Tibial nerve (tissue), 4 donors: ENCODE measurements at regions not wholly inside any gene's neighbourhood (a gene's known extent, or its start where the extent isn't known, plus 50 kb on each side); places are given as distances from the start of the nearest gene placed in this dataset.

ENCODE experiments used
- DNase-seq, 2 donors: peaks; one replicate each; pipeline ENCODE4 v3.0.0-alpha.2; 2019; ENCODE audit warnings: low spot score in 2 of 2
- H3K27ac ChIP-seq, 4 donors: fragments of 200-600 bp; sonication (generic) in 3 of 4; one replicate each; pipeline ENCODE4 v1.5.1; 2017 to 2019; ENCODE audit warnings: mild to moderate bottlenecking in 1 of 4
- H3K27me3 ChIP-seq, 2 donors: fragments of 200-600 bp; sonication (generic) in 1 of 2; one replicate each; pipeline versions ENCODE4 v1.5.1 to v1.6.0; 2017 to 2019
- H3K36me3 ChIP-seq, 3 donors: fragments of 200-600 bp; sonication (generic); one replicate each; pipeline ENCODE4 v1.5.1; 2018 to 2019
- H3K4me1 ChIP-seq, 4 donors: fragments of 200-600 bp; sonication (generic) in 3 of 4; one replicate each; pipeline ENCODE4 v1.5.1; 2017 to 2019
- H3K4me3 ChIP-seq, 4 donors: fragments of 200-600 bp; sonication (generic) in 3 of 4; one replicate each; pipeline ENCODE4 v1.5.1; 2017 to 2019; ENCODE audit warnings: mild to moderate bottlenecking in 1 of 4, moderate library complexity in 1 of 4
- H3K9me3 ChIP-seq, 4 donors: fragments of 200-600 bp; sonication (generic) in 3 of 4; one replicate each; pipeline ENCODE4 v1.5.1; 2017 to 2019
- EP300 ChIP-seq, 2 donors: sonication (generic); formaldehyde crosslinking; IDR thresholded peaks; one replicate each; pipeline ENCODE4 v1.6.1; 2017; ENCODE audit warnings: antibody characterized with exemption in 2 of 2, mild to moderate bottlenecking in 1 of 2
- POLR2A ChIP-seq, 2 donors: fragments of 450-650 bp; IDR thresholded peaks; one replicate each; pipeline ENCODE4 v1.6.1; 2017; ENCODE audit warnings: antibody characterized with exemption in 2 of 2, mild to moderate bottlenecking in 2 of 2, moderate library complexity in 2 of 2
- WGBS, 2 donors: methylation state at CpG; one replicate each; pipeline ENCODE4 v1.1.5; 2018; 5-methylcytosine and 5-hydroxymethylcytosine counted together
- TF ChIP-seq, protein P1 (sequence below), 5 experiments: fragments of 200-600 bp in 3 of 5; fragments of 450-650 bp in 2 of 5; sonication (generic) in 3 of 5; IDR thresholded peaks; one replicate each; pipeline ENCODE4 v1.5.1; 2016 to 2019; ENCODE audit warnings: antibody characterized with exemption in 5 of 5, mild to moderate bottlenecking in 3 of 5, moderate library complexity in 2 of 5

DNA sequence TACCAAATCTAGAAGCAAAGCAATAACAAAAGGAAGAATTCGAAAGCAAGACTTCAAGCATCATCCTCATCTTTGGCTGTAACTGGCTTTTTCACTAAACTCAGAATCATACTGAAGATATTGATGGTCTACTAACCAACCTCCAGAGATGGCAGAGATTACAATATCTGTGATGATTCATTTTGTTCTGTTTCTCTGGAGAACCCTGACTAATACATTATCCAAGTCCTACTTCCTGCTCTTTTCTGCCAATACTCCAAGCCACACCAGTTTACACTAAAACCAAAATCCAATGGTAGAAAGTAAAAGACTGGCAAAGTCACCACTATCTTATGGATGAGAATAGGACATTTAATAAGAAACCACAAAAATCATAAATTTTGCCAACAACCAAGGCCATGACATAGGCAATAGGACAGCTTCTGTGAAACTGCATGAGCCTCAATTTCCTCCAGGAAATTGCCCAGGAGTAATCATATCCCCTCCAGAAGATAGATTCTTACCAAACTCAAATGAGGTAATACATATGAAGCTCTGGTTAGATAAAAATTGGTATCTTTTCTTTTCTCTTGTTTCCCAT, 159.8 kb downstream of the METTL4 start:
- Histone ChIP-seq H3K36me3 (no peaks in the 10 kb centered on the region), H3K4me3 (no peak overlapping the region), H3K4me1 (no peaks in the 10 kb centered on the region), H3K27ac (no peak overlapping the region), H3K27me3 (no peaks in the 10 kb centered on the region), H3K9me3 (no peaks in the 10 kb centered on the region)
- WGBS, 2 donors = 87 to 92% methylated on average over 1 of the region's 1 CpG
- no peak for DNase-seq
- no peak for TF ChIP-seq POLR2A (IDR thresholded peaks at IDR 0.05)
- TF ChIP-seq, protein P1, sequence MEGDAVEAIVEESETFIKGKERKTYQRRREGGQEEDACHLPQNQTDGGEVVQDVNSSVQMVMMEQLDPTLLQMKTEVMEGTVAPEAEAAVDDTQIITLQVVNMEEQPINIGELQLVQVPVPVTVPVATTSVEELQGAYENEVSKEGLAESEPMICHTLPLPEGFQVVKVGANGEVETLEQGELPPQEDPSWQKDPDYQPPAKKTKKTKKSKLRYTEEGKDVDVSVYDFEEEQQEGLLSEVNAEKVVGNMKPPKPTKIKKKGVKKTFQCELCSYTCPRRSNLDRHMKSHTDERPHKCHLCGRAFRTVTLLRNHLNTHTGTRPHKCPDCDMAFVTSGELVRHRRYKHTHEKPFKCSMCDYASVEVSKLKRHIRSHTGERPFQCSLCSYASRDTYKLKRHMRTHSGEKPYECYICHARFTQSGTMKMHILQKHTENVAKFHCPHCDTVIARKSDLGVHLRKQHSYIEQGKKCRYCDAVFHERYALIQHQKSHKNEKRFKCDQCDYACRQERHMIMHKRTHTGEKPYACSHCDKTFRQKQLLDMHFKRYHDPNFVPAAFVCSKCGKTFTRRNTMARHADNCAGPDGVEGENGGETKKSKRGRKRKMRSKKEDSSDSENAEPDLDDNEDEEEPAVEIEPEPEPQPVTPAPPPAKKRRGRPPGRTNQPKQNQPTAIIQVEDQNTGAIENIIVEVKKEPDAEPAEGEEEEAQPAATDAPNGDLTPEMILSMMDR (IDR thresholded peaks at IDR 0.05) = no peak
- no peak for TF ChIP-seq EP300 (IDR thresholded peaks at IDR 0.05)

DNA sequence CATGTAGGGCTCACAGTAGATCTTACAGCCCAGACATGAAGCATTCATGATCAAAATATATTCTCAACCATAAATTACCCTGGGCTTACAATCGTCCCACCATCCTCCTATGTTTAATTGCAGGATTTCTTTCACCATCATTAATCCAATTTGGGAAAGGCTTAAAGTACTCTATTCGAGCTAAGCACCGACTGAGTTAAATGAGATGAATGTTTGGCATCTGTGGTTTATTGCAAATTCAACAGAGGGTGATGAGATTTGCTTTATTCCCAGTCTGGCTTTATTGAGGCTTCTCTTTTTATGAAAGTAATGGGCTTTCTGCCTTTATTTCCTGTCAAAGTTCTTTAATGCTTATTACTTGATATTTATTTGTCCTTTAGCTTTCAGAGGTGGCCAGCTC, 159.0 kb downstream of the METTL4 start:
- Histone ChIP-seq H3K27ac (no peak overlapping the region), H3K4me3 (no peak overlapping the region), H3K36me3 (no peaks in the 10 kb centered on the region), H3K9me3 (no peaks in the 10 kb centered on the region), H3K27me3 (no peaks in the 10 kb centered on the region), H3K4me1 (no peaks in the 10 kb centered on the region)
- TF ChIP-seq, protein P1 (IDR thresholded peaks at IDR 0.05) = no peak
- no peak for TF ChIP-seq EP300 (IDR thresholded peaks at IDR 0.05)
- TF ChIP-seq POLR2A (IDR thresholded peaks at IDR 0.05) = no peak
- WGBS, 2 donors = 84 to 85% methylated on average over 3 of the region's 3 CpGs
- no peak for DNase-seq

DNA sequence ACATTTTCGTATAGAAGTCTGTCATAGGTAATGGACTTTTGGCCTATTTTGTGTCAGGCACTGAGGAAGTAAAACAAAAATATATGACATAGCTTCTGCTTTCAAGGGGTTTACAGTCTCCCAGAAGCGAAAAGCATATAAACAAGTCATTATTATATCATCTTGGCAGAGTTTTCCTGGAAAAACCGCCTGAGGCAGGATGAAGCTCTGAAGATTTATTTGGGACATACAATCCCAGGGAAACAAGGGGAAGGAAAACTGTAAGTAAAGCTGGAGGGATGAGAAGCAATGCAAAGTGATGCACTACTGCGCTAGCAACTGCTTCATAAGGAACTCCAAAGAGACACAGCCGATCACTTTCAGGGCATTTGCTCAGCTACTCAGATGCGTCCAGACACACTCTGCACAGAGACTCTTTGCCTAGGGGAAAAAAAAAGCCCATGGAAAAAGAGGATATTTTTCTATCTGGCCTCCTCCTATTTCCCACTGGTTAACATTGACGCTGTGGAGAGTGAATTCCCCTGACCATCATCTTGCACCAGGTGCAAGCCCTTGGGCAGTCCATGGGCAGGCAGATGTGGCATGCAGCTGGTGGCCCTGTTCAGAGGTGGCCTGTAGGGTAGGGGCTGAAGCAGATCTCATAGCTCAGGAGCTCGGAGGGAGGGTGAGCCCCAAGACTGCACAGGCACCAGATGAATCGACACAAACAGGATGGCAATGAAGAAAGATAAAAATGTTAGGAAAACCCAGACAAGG, 158.1 kb downstream of the METTL4 start:
- no peaks in the 10 kb centered on the region for H3K36me3 ChIP-seq
- no peak overlapping the region for H3K4me3 ChIP-seq
- H3K27me3 ChIP-seq = no peaks in the 10 kb centered on the region
- TF ChIP-seq POLR2A (IDR thresholded peaks at IDR 0.05) (no peak), EP300 (IDR thresholded peaks at IDR 0.05) (no peak)
- TF ChIP-seq, protein P1 (IDR thresholded peaks at IDR 0.05) = no peak
- no peaks in the 10 kb centered on the region for H3K4me1 ChIP-seq
- no peaks in the 10 kb centered on the region for H3K9me3 ChIP-seq
- no peak for DNase-seq
- 56 to 62% methylated on average over 9 of the region's 9 CpGs for WGBS, 2 donors
- no peak overlapping the region for H3K27ac ChIP-seq

DNA sequence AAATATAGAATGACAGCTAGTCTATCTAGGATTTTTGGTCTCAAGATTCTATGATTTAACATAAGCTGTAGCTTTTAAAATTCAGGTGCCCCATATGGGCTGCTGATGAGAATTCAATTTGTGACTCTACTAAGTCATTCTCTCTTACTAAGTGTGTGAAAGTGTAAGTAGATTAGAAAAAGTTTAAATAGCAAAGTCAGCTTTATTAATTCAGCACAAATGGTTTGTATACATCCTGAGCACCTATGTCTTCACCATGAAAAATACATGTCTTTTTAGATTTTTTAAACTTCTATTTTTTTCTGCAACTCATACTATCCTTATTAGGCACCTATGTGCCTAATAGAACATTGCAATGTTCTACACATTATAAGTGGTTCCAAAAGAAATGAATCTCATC, 157.1 kb downstream of the METTL4 start:
- H3K4me3 ChIP-seq = no peak overlapping the region
- no peaks in the 10 kb centered on the region for H3K9me3 ChIP-seq
- no peak for DNase-seq
- H3K27me3 ChIP-seq = no peaks in the 10 kb centered on the region
- no peak overlapping the region for H3K27ac ChIP-seq
- no peaks in the 10 kb centered on the region for H3K4me1 ChIP-seq
- H3K36me3 ChIP-seq = no peaks in the 10 kb centered on the region
- TF ChIP-seq, protein P1 (IDR thresholded peaks at IDR 0.05) = no peak
- TF ChIP-seq POLR2A (IDR thresholded peaks at IDR 0.05) = no peak
- no peak for TF ChIP-seq EP300 (IDR thresholded peaks at IDR 0.05)

DNA sequence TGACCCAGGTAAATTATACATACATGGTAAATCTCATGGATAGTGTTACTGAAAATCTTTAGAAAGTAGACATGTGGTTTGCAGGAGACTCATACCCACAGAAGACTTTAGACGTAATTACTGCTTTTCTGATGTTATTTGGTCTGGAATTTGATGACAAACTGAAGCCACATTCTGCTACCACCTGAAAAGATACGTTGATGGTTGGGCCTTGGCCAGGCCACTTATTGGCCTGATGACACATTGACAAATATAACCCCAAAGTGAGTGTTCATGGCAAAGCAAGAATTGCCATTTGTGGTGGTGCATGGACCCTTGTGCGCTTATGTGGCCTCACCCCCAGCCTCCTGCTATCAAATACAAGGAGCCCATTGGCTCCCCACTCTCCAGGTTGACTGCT, 155.6 kb downstream of the METTL4 start:
- 84 to 92% methylated on average over 3 of the region's 3 CpGs for WGBS, 2 donors
- Histone ChIP-seq H3K27ac (no peak overlapping the region), H3K4me1 (no peaks in the 10 kb centered on the region), H3K9me3 (no peaks in the 10 kb centered on the region), H3K27me3 (no peaks in the 10 kb centered on the region), H3K36me3 (no peaks in the 10 kb centered on the region), H3K4me3 (no peak overlapping the region)
- DNase-seq = no peak
- no peak for TF ChIP-seq EP300 (IDR thresholded peaks at IDR 0.05)
- no peak for TF ChIP-seq POLR2A (IDR thresholded peaks at IDR 0.05)
- TF ChIP-seq, protein P1 (IDR thresholded peaks at IDR 0.05) = no peak
